ENCODE measurements at regions not wholly inside any gene's neighbourhood (a gene's known extent, or its start where the extent isn't known, plus 50 kb on each side); places are given as distances from the start of the nearest gene placed in this dataset.

- Histone ChIP-seq H3K4me1 (ENCODE audit: insufficient read depth, low read length) (no peaks in the 10 kb centered on the region), H3K18ac (ENCODE audit: insufficient read length, low read depth, low read length) (no peak overlapping the region), H3K9me3 (ENCODE audit: control insufficient read depth, low read depth, low read length) (no peaks in the 10 kb centered on the region), H3K23ac (ENCODE audit: insufficient read length, low read depth, low read length) (no peak overlapping the region), H2BK20ac (ENCODE audit: low read depth, low read length, poor library complexity, severe bottlenecking) (no peak overlapping the region), H2AFZ (ENCODE audit: low read length) (no peak overlapping the region), H4K20me1 (ENCODE audit: control insufficient read depth, insufficient read depth, insufficient read length) (no peaks in the 10 kb centered on the region), H3K23me2 (ENCODE audit: insufficient read length, low read depth, low read length, poor library complexity, severe bottlenecking) (no peaks in the 10 kb centered on the region), H3K27ac (ENCODE audit: insufficient read length, low read depth, low read length) (no peak overlapping the region), H3K56ac (ENCODE audit: insufficient read length, low read depth, low read length) (no peak overlapping the region), H2BK15ac (ENCODE audit: low read depth, low read length) (no peak overlapping the region), H3K79me2 (ENCODE audit: insufficient read depth, low read length) (no peaks in the 10 kb centered on the region), H4K5ac (ENCODE audit: insufficient read length, low read depth, low read length) (no peak overlapping the region), H2BK120ac (ENCODE audit: low read depth, low read length, poor library complexity, severe bottlenecking) (no peak overlapping the region), H2AK5ac (ENCODE audit: insufficient read length, low read length) (no peak overlapping the region), H4K91ac (ENCODE audit: insufficient read length, low read depth, low read length) (no peak overlapping the region), H3K14ac (ENCODE audit: insufficient read depth, low read length) (no peak overlapping the region), H3K9ac (ENCODE audit: extremely low read depth, insufficient read length, low read length) (no peak overlapping the region), H4K8ac (replicated peaks; ENCODE audit: insufficient read length, low read depth, low read length) (no peak overlapping the region), H2BK12ac (ENCODE audit: insufficient read length, low read depth, low read length) (no peak overlapping the region), H3K27me3 (ENCODE audit: insufficient read depth, low read length) (no peaks in the 10 kb centered on the region), H2BK5ac (ENCODE audit: insufficient read length, low read length) (no peak overlapping the region), H3K4ac (ENCODE audit: low read depth, low read length) (no peak overlapping the region), H3T11ph (ENCODE audit: low read length) (no peak overlapping the region), H3K4me2 (ENCODE audit: insufficient read depth, insufficient read length, low read length) (no peak overlapping the region), H3K79me1 (ENCODE audit: insufficient read depth, low read depth, low read length, poor library complexity, severe bottlenecking) (no peaks in the 10 kb centered on the region)
- no peak for DNase-seq
- H3K36me3 Mint-ChIP-seq (ENCODE audit: insufficient read depth in 1 of 3, low read depth in 3 of 3), result peaks cover 0 to 4% (median 0%) of the 10 kb centered on the region in 3 experiments; a peak in 1 of 7 replicates
- peaks cover 0 to 3% of the 10 kb centered on the region in 2 experiments; a peak in 2 of 5 replicates for H3K9me3 Mint-ChIP-seq
- no peak overlapping the region for H3K4me3 Mint-ChIP-seq
- no CpG with 5 or more reads among the region's 4 CpGs for WGBS (ENCODE audit: extremely low coverage, insufficient read length, low lambda C conversion rate)
- no peaks in the 10 kb centered on the region for H3K4me1 Mint-ChIP-seq
- TF ChIP-seq CTCF (conservative IDR thresholded peaks at IDR 0.05), result no peak
- H3K27me3 Mint-ChIP-seq (ENCODE audit: low read depth), result no peaks in the 10 kb centered on the region
- H3K27ac Mint-ChIP-seq, result no peak overlapping the region
Observed at GRCh38 chr21:15278851-15279250, 214.1 kb upstream of the NRIP1 start.
